GM13977 (cell line): ENCODE measurements at regions not wholly inside any gene's neighbourhood (a gene's known extent, or its start where the extent isn't known, plus 50 kb on each side); places are given as distances from the start of the nearest gene placed in this dataset.

ENCODE experiments used
- DNase-seq: peaks from one replicate; pipeline ENCODE4 v3.0.0; 2012; ENCODE audit warnings: low spot score
- CTCF ChIP-seq: IDR thresholded peaks from 2 replicates; pipeline ENCODE4 v1.5.1; 2012; ENCODE audit warnings: mild to moderate bottlenecking, control low read depth; ENCODE audit not compliant: insufficient read depth; ENCODE audit errors: extremely low read depth, missing control alignments
- in situ Hi-C: fragments of 300-500 bp; cut with MboI; formaldehyde crosslinking; loops from one replicate; pipeline ENCODE4 v1.12.0; 2022; ENCODE audit warnings: low sequenced_read_pairs, low pct_unique_long_range_greater_than_20kb, mixed read lengths, inconsistent platforms; ENCODE audit not compliant: unreplicated experiment

GRCh38 chr9:92196400-92196799 lies 81.2 kb upstream of the SPTLC1 start:
- in situ Hi-C loops: no loop called here
- DNase-seq: no peak

GRCh38 chr9:92191801-92192200 lies 76.6 kb upstream of the SPTLC1 start:
- in situ Hi-C loops: no loop called here
- TF ChIP-seq CTCF: no peak
- no peak for DNase-seq

More at GRCh38 chr9:92196400-92196799, 81.2 kb upstream of the SPTLC1 start:
- TF ChIP-seq CTCF: no peak

GRCh38 chr9:92190536-92190790 lies 75.2 kb upstream of the SPTLC1 start:
- TF ChIP-seq CTCF: no peak
- DNase-seq: no peak
- in situ Hi-C loops: no loop called here

GRCh38 chr9:92189782-92190535 lies 74.7 kb upstream of the SPTLC1 start:
- in situ Hi-C loops: no loop called here
- no peak for TF ChIP-seq CTCF
- DNase-seq: no peak

- no peak for DNase-seq
- in situ Hi-C loops: no loop called here
- TF ChIP-seq CTCF: no peak
Observed at GRCh38 chr9:92188969-92189781, 74.0 kb upstream of the SPTLC1 start.

- in situ Hi-C loops: no loop called here
- no peak for DNase-seq
- TF ChIP-seq CTCF: no peak
Observed at GRCh38 chr9:92187989-92188714, 72.9 kb upstream of the SPTLC1 start.
